ENCODE measurements at regions not wholly inside any gene's neighbourhood (a gene's known extent, or its start where the extent isn't known, plus 50 kb on each side); places are given as distances from the start of the nearest gene placed in this dataset.

- POLR2A ChIA-PET: no interaction called here
- Mint-ChIP-seq H3K4me1 (no peaks in the 10 kb centered on the region), H3K4me3 (no peak overlapping the region), H3K9me3 (no peaks in the 10 kb centered on the region), H3K27ac (no peak overlapping the region), H3K27me3 (ENCODE audit: low read depth) (no peaks in the 10 kb centered on the region), H3K36me3 (no peaks in the 10 kb centered on the region)
- DNase-seq (ENCODE audit: low spot score) (peak; percentile 15), ATAC-seq (peak; percentile 60)
- no peak for TF ChIP-seq ZNF121 (CRISPR knock-in tag; IDR thresholded peaks at IDR 0.05)
- TF ChIP-seq, protein P1, sequence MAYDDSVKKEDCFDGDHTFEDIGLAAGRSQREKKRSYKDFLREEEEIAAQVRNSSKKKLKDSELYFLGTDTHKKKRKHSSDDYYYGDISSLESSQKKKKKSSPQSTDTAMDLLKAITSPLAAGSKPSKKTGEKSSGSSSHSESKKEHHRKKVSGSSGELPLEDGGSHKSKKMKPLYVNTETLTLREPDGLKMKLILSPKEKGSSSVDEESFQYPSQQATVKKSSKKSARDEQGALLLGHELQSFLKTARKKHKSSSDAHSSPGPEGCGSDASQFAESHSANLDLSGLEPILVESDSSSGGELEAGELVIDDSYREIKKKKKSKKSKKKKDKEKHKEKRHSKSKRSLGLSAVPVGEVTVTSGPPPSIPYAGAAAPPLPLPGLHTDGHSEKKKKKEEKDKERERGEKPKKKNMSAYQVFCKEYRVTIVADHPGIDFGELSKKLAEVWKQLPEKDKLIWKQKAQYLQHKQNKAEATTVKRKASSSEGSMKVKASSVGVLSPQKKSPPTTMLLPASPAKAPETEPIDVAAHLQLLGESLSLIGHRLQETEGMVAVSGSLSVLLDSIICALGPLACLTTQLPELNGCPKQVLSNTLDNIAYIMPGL (CRISPR knock-in tag; IDR thresholded peaks at IDR 0.05): no peak
- TF ChIP-seq NR3C1 (CRISPR knock-in tag; conservative IDR thresholded peaks at IDR 0.05; ENCODE audit: low read depth): no peak
- TF ChIP-seq MXD4 (CRISPR knock-in tag; IDR thresholded peaks at IDR 0.05; ENCODE audit: borderline replicate concordance): no peak
- TF ChIP-seq HMGA2 (CRISPR knock-in tag; IDR thresholded peaks at IDR 0.05): no peak
- no peak for TF ChIP-seq KAT7 (CRISPR knock-in tag; IDR thresholded peaks at IDR 0.05; ENCODE audit: borderline replicate concordance)
- no peak for TF ChIP-seq NFYB (CRISPR knock-in tag; conservative IDR thresholded peaks at IDR 0.05; ENCODE audit: low read depth)
- TF ChIP-seq ZNF532 (CRISPR knock-in tag; IDR thresholded peaks at IDR 0.05; ENCODE audit: borderline replicate concordance): no peak
- no peak for TF ChIP-seq ZNF138 (CRISPR knock-in tag; conservative IDR thresholded peaks at IDR 0.05)
- TF ChIP-seq USF1 (CRISPR knock-in tag; IDR thresholded peaks at IDR 0.05): no peak
- no peak for TF ChIP-seq TEAD4 (CRISPR knock-in tag; IDR thresholded peaks at IDR 0.05)
- TF ChIP-seq ZNF423 (CRISPR knock-in tag; IDR thresholded peaks at IDR 0.05): no peak
- no peak for TF ChIP-seq EMX1 (CRISPR knock-in tag; IDR thresholded peaks at IDR 0.05)
- TF ChIP-seq IRF2 (CRISPR knock-in tag; IDR thresholded peaks at IDR 0.05; ENCODE audit: borderline replicate concordance, low read depth): no peak
- no peak for TF ChIP-seq ERG (CRISPR knock-in tag; IDR thresholded peaks at IDR 0.05)
- TF ChIP-seq ZNF281 (CRISPR knock-in tag; IDR thresholded peaks at IDR 0.05): no peak
- TF ChIP-seq, protein P2, sequence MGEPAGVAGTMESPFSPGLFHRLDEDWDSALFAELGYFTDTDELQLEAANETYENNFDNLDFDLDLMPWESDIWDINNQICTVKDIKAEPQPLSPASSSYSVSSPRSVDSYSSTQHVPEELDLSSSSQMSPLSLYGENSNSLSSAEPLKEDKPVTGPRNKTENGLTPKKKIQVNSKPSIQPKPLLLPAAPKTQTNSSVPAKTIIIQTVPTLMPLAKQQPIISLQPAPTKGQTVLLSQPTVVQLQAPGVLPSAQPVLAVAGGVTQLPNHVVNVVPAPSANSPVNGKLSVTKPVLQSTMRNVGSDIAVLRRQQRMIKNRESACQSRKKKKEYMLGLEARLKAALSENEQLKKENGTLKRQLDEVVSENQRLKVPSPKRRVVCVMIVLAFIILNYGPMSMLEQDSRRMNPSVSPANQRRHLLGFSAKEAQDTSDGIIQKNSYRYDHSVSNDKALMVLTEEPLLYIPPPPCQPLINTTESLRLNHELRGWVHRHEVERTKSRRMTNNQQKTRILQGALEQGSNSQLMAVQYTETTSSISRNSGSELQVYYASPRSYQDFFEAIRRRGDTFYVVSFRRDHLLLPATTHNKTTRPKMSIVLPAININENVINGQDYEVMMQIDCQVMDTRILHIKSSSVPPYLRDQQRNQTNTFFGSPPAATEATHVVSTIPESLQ (CRISPR knock-in tag; IDR thresholded peaks at IDR 0.05): no peak
- no peak for TF ChIP-seq FOXP4 (CRISPR knock-in tag; IDR thresholded peaks at IDR 0.05)
- CTCF ChIA-PET: no interaction called here
Observed at GRCh38 chr2:40043641-40044040, 264.6 kb upstream of the THUMPD2 start.

All from WTC11 (cell line).